Activated naive CD8-positive, alpha-beta T cell treated with anti-CD3 and anti-CD28 coated beads for 36 hours (primary cell): ENCODE measurements at regions not wholly inside any gene's neighbourhood (a gene's known extent, or its start where the extent isn't known, plus 50 kb on each side); places are given as distances from the start of the nearest gene placed in this dataset.

Source experiments
- DNase-seq: peaks from one replicate; pipeline ENCODE4 v3.0.0; 2021
- H3K27ac Mint-ChIP-seq: one replicate; pipeline ENCODE4 v1.8.0; 2022; ENCODE audit warnings: mild to moderate bottlenecking, moderate library complexity, mixed read lengths
- H3K27me3 Mint-ChIP-seq: one replicate; pipeline ENCODE4 v1.8.0; 2022; ENCODE audit warnings: mild to moderate bottlenecking, mixed read lengths
- H3K36me3 Mint-ChIP-seq: one replicate; pipeline ENCODE4 v1.8.0; 2021; ENCODE audit warnings: mild to moderate bottlenecking, mixed read lengths
- H3K4me1 Mint-ChIP-seq: one replicate; pipeline ENCODE4 v1.8.0; 2021; ENCODE audit warnings: mixed read lengths
- H3K4me3 Mint-ChIP-seq: one replicate; pipeline ENCODE4 v1.8.0; 2022; ENCODE audit warnings: mild to moderate bottlenecking, moderate library complexity, mixed read lengths
- H3K9me3 Mint-ChIP-seq: one replicate; pipeline ENCODE4 v1.8.0; 2022; ENCODE audit warnings: mixed read lengths

DNA sequence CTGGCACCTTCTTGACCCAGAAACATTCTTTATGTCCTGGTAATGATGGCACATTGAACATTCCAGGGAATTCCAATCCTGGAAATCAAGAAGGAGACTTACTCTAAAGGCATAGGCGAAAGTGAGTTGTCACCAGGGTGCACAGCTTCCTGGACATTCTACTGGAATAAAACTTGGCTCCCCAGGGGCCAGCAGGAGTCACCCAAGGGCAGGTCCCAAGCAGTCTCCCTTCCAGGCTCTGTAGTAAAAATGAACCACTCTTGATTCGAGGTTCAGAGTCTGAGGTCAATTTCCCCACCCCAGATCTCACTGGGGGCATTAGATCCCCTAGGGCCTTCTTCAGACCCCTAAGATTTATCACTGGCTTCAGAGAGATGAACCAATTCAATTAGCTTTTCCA is 338.7 kb upstream of the GATB start:
- peaks cover 87% of the 10 kb centered on the region for H3K4me1 Mint-ChIP-seq
- peaks cover 14% of the 10 kb centered on the region for H3K36me3 Mint-ChIP-seq
- no peak for DNase-seq
- H3K27ac Mint-ChIP-seq, result peak overlapping the region; percentile 96
- H3K27me3 Mint-ChIP-seq, result no peaks in the 10 kb centered on the region
- peaks cover 8% of the 10 kb centered on the region for H3K9me3 Mint-ChIP-seq
- H3K4me3 Mint-ChIP-seq, result no peak overlapping the region

DNA sequence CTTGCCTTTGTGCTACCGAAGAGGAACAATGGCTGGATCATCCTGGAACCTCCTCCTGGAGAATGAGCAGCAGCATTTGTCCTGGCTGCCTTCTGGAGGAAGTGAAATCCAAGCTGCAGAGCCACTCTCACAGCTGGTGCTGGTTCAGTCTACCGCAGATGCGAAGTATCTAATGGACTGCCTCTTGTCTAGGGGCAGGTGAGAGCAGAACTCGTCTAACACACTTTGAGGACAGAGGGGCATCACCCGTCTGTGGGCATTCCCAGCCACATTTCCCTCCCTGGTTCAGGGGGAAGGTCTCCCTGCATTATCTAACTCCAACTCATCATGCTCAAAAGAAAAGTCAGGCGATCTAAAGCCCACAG is 338.2 kb upstream of the GATB start:
- no peak for DNase-seq
- peak overlapping the region; percentile 96 for H3K27ac Mint-ChIP-seq
- peaks cover 8% of the 10 kb centered on the region for H3K9me3 Mint-ChIP-seq
- peaks cover 89% of the 10 kb centered on the region for H3K4me1 Mint-ChIP-seq
- H3K36me3 Mint-ChIP-seq, result peaks cover 13% of the 10 kb centered on the region
- H3K27me3 Mint-ChIP-seq, result no peaks in the 10 kb centered on the region
- no peak overlapping the region for H3K4me3 Mint-ChIP-seq

DNA sequence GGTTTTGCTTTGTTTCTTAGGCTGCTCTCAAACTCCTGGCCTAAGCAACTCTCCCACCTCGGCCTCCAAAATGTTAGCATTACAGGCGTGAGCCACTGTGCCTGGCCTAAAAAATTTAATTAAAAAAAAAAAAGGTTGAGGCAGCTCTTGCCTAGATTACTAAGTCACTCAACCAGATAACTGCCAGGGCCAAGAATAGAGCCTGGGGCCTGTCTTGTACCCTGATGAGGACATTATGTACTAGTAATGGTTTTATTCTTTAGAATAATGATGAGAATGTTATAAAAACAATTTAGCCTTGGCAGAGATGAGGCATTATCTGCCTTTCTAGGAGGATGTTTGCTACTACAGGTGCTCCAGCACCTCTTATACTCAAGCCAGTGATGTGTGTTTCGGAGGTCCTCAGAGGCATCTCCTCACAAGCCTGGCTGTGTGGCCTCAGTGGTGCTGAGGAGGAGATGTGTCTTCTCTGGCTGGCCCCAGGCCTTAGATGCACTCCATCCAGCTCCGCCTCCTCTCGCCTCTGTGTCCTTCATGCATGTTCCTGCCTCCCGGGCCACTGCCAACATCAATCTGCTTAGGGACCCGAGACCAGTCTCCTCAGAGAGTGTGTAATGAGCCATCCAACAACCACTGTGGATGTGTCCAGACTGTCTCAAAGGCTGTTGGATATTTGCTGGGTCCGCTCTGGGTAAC is 337.7 kb upstream of the GATB start:
- no peaks in the 10 kb centered on the region for H3K27me3 Mint-ChIP-seq
- H3K4me1 Mint-ChIP-seq, result peaks cover 87% of the 10 kb centered on the region
- peaks cover 8% of the 10 kb centered on the region for H3K9me3 Mint-ChIP-seq
- peak overlapping the region; percentile 96 for H3K27ac Mint-ChIP-seq
- DNase-seq, result no peak
- peaks cover 13% of the 10 kb centered on the region for H3K36me3 Mint-ChIP-seq
- no peak overlapping the region for H3K4me3 Mint-ChIP-seq

DNA sequence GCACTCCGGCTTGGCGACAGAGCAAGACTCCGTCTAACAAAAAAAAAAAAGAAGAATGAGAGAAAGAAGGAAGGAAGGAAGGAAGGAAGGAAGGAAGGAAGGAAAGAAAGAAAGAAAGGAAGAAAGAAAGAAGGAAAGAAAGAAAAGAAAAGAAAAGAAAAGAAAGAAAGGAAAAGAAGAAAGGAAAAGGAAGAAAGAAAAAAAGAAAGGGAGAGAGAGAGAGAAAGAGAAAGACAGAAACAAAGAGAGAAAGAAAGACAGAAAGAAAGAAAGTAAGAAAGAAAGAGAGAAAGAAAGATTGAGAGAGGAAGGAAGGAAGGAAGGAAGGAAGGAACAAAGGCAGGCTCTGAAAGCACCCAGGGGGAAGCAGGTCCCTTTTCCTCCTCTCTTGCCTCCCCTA is 336.6 kb upstream of the GATB start:
- Mint-ChIP-seq H3K27ac (no peak overlapping the region), H3K36me3 (peaks cover 13% of the 10 kb centered on the region), H3K4me1 (peaks cover 78% of the 10 kb centered on the region), H3K4me3 (no peak overlapping the region), H3K27me3 (no peaks in the 10 kb centered on the region), H3K9me3 (peaks cover 8% of the 10 kb centered on the region)
- DNase-seq, result no peak

- Mint-ChIP-seq H3K4me1 (peaks cover 69% of the 10 kb centered on the region), H3K27ac (no peak overlapping the region), H3K36me3 (peaks cover 3% of the 10 kb centered on the region), H3K4me3 (no peak overlapping the region), H3K27me3 (no peaks in the 10 kb centered on the region), H3K9me3 (peaks cover 4% of the 10 kb centered on the region)
- DNase-seq, result no peak
These were observed 334.9 kb upstream of the GATB start for GRCh38 chr4:152095701-152096070.

DNA sequence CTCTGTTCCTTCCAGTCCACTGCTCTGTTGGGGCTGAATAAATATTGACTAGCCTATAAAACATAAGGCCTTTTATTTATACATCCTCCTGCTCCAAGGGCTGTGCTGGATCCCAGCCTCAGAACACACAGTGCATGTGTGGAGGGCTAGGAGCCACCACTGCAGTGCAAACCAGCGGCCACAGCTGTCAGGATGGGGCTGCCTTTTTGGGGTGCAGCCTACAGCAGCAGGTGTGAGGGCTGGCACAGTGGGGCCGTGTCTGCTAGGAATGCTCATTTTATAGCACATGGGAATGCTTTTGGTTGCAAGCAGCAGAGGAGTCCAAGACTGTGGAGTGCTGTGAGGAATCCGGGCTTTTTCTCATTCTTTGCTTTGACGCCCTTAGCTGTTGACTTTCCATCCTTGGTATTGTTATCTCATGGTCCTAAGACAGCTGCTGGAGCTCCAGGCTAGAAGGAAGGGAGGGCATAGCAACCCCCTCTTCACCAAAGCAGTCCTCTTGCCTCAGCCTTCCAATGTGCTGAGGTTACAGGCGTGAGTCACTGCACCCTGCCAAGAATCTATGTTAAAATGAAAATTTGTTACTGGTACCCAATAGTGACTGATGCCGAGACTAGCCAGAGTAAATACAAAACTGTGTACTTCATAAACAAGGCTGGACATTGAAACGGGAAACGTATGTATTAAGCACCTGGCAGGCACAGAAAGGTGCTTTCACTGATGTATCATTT is 334.3 kb upstream of the GATB start:
- Mint-ChIP-seq H3K36me3 (peaks cover 2% of the 10 kb centered on the region), H3K4me1 (peaks cover 67% of the 10 kb centered on the region), H3K9me3 (peaks cover 2% of the 10 kb centered on the region), H3K27ac (no peak overlapping the region), H3K27me3 (no peaks in the 10 kb centered on the region), H3K4me3 (no peak overlapping the region)
- no peak for DNase-seq

GRCh38 chr4:152091405-152091804 is 330.6 kb upstream of the GATB start:
- Mint-ChIP-seq H3K27ac (no peak overlapping the region), H3K27me3 (no peaks in the 10 kb centered on the region), H3K36me3 (peaks cover 2% of the 10 kb centered on the region), H3K4me1 (peaks cover 54% of the 10 kb centered on the region), H3K9me3 (peaks cover 2% of the 10 kb centered on the region), H3K4me3 (no peak overlapping the region)
- no peak for DNase-seq

DNA sequence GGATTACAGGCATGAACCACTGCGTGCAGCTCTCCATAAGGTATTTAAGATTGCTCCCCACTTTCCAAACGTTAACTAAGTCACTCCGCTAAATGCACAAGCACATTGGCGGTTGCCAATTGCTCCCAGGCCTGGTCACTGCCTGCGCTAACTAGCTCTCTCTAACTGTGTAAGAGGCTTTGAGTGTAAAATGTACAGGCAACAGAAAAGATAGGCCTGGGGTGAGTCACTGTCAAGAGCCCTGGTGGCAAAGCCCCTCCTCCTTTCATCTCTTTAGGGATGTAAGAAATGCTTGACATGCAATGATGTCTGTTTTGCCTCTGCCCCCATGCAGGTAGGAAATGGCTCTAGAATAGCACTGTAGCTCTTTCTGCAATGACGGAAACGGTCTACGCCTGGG is 329.7 kb upstream of the GATB start:
- H3K27ac Mint-ChIP-seq, result peak overlapping the region; percentile 80
- peaks cover 2% of the 10 kb centered on the region for H3K36me3 Mint-ChIP-seq
- H3K9me3 Mint-ChIP-seq, result peaks cover 2% of the 10 kb centered on the region
- no peaks in the 10 kb centered on the region for H3K27me3 Mint-ChIP-seq
- peak overlapping the region; percentile 22 for H3K4me3 Mint-ChIP-seq
- DNase-seq, result peak; percentile 23
- peaks cover 52% of the 10 kb centered on the region for H3K4me1 Mint-ChIP-seq

DNA sequence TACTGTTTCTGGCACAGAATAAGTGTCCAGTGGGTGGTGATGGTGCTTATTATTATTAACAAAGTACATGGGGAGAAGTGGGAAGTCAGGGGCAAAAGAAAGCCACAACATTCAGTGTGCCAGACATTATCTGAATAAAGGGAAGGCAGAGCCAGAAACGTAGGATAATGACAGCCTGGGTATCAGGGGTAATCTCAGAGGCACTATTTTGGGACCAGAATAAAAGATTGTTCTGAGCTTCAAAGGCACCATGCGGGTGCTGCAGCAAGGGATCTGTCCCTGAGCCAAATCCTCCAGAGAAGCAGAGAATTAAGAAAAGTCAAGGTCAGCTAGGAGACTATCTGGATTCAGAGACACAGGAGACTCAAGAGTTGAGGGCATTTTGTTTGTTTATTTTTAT is 328.8 kb upstream of the GATB start:
- Mint-ChIP-seq H3K4me1 (peaks cover 52% of the 10 kb centered on the region), H3K9me3 (peaks cover 2% of the 10 kb centered on the region), H3K27me3 (no peaks in the 10 kb centered on the region), H3K4me3 (no peak overlapping the region), H3K27ac (peak overlapping the region; percentile 58), H3K36me3 (peaks cover 2% of the 10 kb centered on the region)
- DNase-seq, result no peak

DNA sequence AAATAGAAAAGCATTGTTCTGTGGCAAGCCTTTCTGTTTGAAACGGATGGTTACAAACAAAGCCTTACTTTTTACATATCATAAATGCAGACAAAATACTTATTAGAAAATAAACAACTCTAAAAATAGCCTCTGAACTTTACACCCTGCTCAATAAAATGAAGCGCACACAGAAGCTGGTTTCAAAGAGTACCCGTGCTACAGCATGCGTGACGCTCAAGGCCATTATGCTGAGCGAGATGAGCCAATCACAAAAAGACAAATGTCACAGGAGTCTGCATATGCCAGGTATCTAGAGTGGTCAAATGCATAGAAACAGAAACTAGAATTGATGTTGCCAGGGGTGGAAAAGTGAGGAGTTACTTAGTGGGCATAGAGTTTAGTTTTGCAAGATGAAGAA is 326.5 kb upstream of the GATB start:
- peaks cover 2% of the 10 kb centered on the region for H3K9me3 Mint-ChIP-seq
- H3K4me3 Mint-ChIP-seq, result no peak overlapping the region
- H3K27me3 Mint-ChIP-seq, result no peaks in the 10 kb centered on the region
- DNase-seq, result no peak
- H3K4me1 Mint-ChIP-seq, result peaks cover 45% of the 10 kb centered on the region
- peaks cover 2% of the 10 kb centered on the region for H3K36me3 Mint-ChIP-seq
- no peak overlapping the region for H3K27ac Mint-ChIP-seq

DNA sequence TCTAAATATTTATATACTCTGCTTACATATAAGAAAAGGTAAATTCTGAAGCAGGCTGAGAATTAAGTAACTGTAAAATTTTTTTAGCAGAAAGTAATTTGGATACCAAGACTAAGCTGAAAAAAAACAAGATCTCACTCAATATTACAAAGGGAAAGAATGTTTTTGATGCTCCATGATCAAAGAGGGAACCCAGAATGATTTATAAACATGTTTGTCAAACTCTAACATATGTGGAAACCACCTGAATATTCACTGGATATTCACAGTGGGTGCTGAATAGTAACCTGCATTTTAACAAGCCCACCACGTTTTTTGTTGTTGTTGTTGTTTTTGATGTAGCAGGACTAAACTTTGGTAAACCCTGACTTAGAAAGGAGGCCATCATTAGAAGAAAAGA is 324.9 kb upstream of the GATB start:
- H3K27me3 Mint-ChIP-seq, result no peaks in the 10 kb centered on the region
- peaks cover 45% of the 10 kb centered on the region for H3K4me1 Mint-ChIP-seq
- DNase-seq, result no peak
- H3K4me3 Mint-ChIP-seq, result no peak overlapping the region
- peaks cover 2% of the 10 kb centered on the region for H3K9me3 Mint-ChIP-seq
- no peak overlapping the region for H3K27ac Mint-ChIP-seq
- H3K36me3 Mint-ChIP-seq, result peaks cover 2% of the 10 kb centered on the region

DNA sequence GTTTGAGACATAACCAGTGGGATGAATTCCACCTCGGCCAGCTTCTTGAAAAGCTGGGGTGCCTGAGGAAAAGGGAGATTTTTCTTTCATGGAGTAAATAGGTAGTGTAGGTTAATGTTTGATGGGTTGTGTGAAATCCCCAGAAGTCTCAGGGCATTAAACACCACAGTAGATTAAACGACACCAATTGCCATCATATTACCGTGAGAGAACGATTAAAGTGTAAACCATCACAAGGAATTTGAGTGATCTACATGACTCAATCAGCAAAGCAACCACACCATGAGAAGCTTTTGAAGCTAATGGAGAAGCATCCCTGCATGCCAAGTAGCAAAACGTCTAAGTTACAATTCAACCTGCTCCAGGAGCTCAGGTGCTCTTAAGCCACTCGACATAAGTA is 322.5 kb upstream of the GATB start:
- Mint-ChIP-seq H3K36me3 (no peaks in the 10 kb centered on the region), H3K4me3 (no peak overlapping the region), H3K27me3 (no peaks in the 10 kb centered on the region), H3K4me1 (peaks cover 47% of the 10 kb centered on the region), H3K9me3 (no peaks in the 10 kb centered on the region), H3K27ac (no peak overlapping the region)
- no peak for DNase-seq

DNA sequence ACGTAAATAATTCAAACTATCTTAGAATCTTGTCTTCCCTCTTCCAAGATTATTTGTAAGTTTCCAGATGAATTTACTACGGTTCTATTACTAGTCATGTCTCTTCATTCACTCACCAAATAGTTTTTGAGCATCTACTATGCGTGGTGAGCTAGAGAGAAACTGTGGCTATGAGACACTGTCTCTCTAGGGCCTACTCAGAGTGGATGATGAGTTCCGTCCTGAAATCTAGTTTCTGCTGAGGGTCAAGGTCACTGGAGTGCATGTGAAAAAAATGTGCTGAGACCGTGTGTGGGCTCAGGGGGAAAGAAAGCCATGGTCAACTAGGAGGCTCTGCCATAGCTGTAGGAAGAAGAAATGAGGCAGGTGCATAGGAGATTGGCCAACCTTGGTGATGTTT is 320.2 kb upstream of the GATB start:
- Mint-ChIP-seq H3K36me3 (no peaks in the 10 kb centered on the region), H3K4me3 (no peak overlapping the region), H3K9me3 (peaks cover 5% of the 10 kb centered on the region), H3K4me1 (peaks cover 44% of the 10 kb centered on the region), H3K27ac (peak overlapping the region; percentile 7), H3K27me3 (no peaks in the 10 kb centered on the region)
- DNase-seq, result no peak

DNA sequence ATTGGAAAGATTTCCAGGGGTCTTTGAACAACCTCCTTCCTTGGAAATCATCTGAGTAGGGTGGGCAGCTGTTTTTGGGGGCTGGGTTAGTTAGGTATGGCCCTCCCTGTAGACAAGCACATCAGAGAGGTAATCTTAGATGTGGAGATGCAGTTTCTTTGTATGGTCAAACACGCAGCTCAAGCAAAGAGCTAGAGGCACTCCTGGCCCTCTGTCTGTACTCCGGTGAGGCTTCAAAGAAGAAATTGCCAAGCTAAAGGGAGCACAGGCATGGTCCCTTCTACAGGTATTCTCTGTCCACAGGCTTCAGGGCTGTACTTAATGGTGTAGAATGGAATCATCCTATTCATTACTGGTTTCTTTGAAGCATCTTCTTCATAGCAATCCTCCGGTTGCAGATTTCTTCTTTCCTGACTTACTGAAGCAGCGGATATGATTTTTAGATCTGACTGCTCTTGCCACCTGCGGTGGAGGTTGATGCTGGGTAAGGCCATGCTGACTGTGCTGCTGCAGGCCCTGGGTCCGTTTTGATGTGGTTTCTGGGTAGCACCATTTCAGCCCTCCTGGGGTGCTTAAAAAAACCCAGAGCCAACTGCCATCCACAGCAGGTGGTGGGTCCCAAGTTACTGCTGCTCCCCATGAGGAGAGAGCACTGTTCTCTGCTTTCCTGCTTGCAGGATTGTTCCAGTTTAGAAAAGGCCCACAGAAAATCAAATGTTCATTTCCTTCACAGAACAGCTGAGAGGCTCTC is 318.9 kb upstream of the GATB start:
- Mint-ChIP-seq H3K27ac (peak overlapping the region; percentile 40), H3K9me3 (peaks cover 5% of the 10 kb centered on the region), H3K4me1 (peaks cover 38% of the 10 kb centered on the region), H3K27me3 (no peaks in the 10 kb centered on the region), H3K4me3 (peak overlapping the region; percentile 26), H3K36me3 (no peaks in the 10 kb centered on the region)
- peak; percentile 22 for DNase-seq

- peaks cover 5% of the 10 kb centered on the region for H3K9me3 Mint-ChIP-seq
- no peak overlapping the region for H3K27ac Mint-ChIP-seq
- H3K4me1 Mint-ChIP-seq, result peaks cover 42% of the 10 kb centered on the region
- H3K36me3 Mint-ChIP-seq, result no peaks in the 10 kb centered on the region
- H3K27me3 Mint-ChIP-seq, result no peaks in the 10 kb centered on the region
- H3K4me3 Mint-ChIP-seq, result no peak overlapping the region
- DNase-seq, result no peak
These were observed 318.3 kb upstream of the GATB start for GRCh38 chr4:152079079-152079478.
